WTC11 (cell line): ENCODE measurements at regions not wholly inside any gene's neighbourhood (a gene's known extent, or its start where the extent isn't known, plus 50 kb on each side); places are given as distances from the start of the nearest gene placed in this dataset.

Experiments used
- SP1 ChIP-seq: sonication (generic); formaldehyde crosslinking; conservative IDR thresholded peaks from 2 replicates; pipeline ENCODE4 v1.8.1; 2022; ENCODE audit warnings: missing genetic modification reagents
- ZNF138 ChIP-seq: sonication (generic); formaldehyde crosslinking; conservative IDR thresholded peaks from 2 replicates; pipeline ENCODE4 v1.8.1; 2022; ENCODE audit warnings: mild to moderate bottlenecking, moderate library complexity, missing genetic modification reagents

DNA sequence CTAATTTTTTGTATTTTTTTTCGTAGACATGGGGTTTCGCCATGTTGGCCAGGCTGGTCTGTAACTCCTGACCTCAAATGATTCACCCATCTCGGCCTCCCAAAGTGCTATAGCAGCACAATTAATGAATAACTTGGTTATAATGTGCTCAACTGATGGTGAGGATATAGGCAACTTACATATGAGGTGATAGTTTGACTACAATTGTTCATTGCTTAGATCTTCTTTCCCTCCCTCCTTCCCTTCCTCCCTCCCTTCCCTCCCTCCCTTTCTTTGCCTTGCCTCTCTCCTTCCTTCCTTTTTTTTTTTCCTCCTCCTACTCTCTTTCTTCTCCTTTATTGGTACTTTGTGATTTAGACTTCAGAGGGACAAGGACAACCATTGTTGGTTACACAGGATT is 151.2 kb downstream of the RNF144B start:
- TF ChIP-seq ZNF138 (no peak), SP1 (no peak)
